ENCODE measurements at regions not wholly inside any gene's neighbourhood (a gene's known extent, or its start where the extent isn't known, plus 50 kb on each side); places are given as distances from the start of the nearest gene placed in this dataset.
"Not testable (repeated sequence)": the region's sequence is repeated elsewhere in the genome, so short reads cannot be mapped to it uniquely, and the experiment has no call there.

DNA sequence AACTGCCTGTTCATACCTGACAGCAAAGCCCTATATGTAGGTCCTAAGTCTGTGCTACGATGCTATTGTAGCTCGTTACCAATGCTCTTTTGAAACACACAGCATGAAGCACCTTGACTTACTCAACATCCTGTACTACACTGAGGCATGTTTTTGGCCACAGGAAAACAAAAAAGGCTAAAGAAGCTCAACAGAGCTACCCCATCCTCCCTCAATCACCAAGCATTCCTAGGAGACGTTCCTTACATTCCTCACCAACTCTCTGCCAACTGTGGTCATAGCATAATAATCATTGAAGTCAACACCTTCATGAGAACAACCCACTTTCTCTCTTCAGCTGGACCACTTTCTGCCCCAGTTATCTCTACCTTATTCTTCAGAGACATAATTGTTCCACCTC, 73.7 kb upstream of the SLC25A43 start (continued):
- TF ChIP-seq ATF2 (IDR thresholded peaks at IDR 0.05; ENCODE audit: low read length): no peak
- no peak for TF ChIP-seq SUZ12 (IDR thresholded peaks at IDR 0.05; ENCODE audit: low read length)
- no peak for TF ChIP-seq RNF2 (IDR thresholded peaks at IDR 0.05; ENCODE audit: borderline replicate concordance, low read depth, low read length, missing control alignments, poor library complexity, severe bottlenecking)
- no peak for TF ChIP-seq YY1 (IDR thresholded peaks at IDR 0.05; ENCODE audit: low read depth, low read length)
- no peak for TF ChIP-seq POLR2A (IDR thresholded peaks at IDR 0.05; ENCODE audit: control extremely low read depth in 1 of 2, low read depth in 2 of 2, low read length in 2 of 2)
- TF ChIP-seq TBP (IDR thresholded peaks at IDR 0.05; ENCODE audit: low read depth, low read length): no peak

- not testable (repeated sequence) for H3K14ac ChIP-seq (ENCODE audit: insufficient read length); H3K4me3 ChIP-seq (ENCODE audit: extremely low read depth in 1 of 4, insufficient read depth in 2 of 4, low read depth in 3 of 4, low read length in 4 of 4); H4K5ac ChIP-seq (ENCODE audit: insufficient read length, low read depth, low read length)
These were observed 67.3 kb upstream of the SLC25A43 start for GRCh38 chrX:119331873-119332272.

More at GRCh38 chrX:119331873-119332272, 67.3 kb upstream of the SLC25A43 start:
- no CpG with 5 or more reads among the region's 28 CpGs for whole genome bisulfite sequencing, 2 experiments (ENCODE audit: extremely low coverage in 1 of 2, insufficient coverage in 1 of 2, insufficient read length in 1 of 2, insufficient replicate concordance in 2 of 2, low coverage in 1 of 2, low lambda C conversion rate in 2 of 2, missing lambda C conversion rate in 1 of 2)
- H3K23ac ChIP-seq (ENCODE audit: insufficient read length); H2AFZ ChIP-seq (ENCODE audit: low read length); H3K9me3 ChIP-seq (ENCODE audit: insufficient read depth in 2 of 2, low read depth in 1 of 2, low read length in 1 of 2); FAIRE-seq; H3K36me3 ChIP-seq (ENCODE audit: control insufficient read depth in 2 of 4, insufficient read depth in 4 of 4, low read length in 3 of 4); H3K4me2 ChIP-seq (ENCODE audit: insufficient read depth in 1 of 2, low read depth in 2 of 2, low read length in 2 of 2); H2BK15ac ChIP-seq (ENCODE audit: low read length); H3K27ac ChIP-seq (ENCODE audit: low read depth, low read length); H2BK120ac ChIP-seq (replicated peaks; ENCODE audit: low read depth, low read length); CTCF ChIA-PET (ENCODE audit: partially characterized antibody); H3K23me2 ChIP-seq (ENCODE audit: low read depth, low read length); H3K9ac ChIP-seq (replicated peaks in 1 of 4; ENCODE audit: extremely low read depth in 1 of 4, low read depth in 3 of 4, low read length in 3 of 4); H3K4ac ChIP-seq (replicated peaks; ENCODE audit: insufficient read length, low read depth, low read length); H3K79me1 ChIP-seq (ENCODE audit: low read depth, low read length); H3K18ac ChIP-seq (ENCODE audit: extremely low read depth, low read length); H3K56ac ChIP-seq (replicated peaks; ENCODE audit: insufficient read length, low read depth, low read length); H3K27me3 ChIP-seq (replicated peaks in 1 of 4; ENCODE audit: control insufficient read depth in 3 of 4, extremely low read depth in 1 of 4, insufficient read depth in 3 of 4, low read length in 3 of 4); H2BK12ac ChIP-seq (ENCODE audit: low read depth, low read length); H2AK5ac ChIP-seq (ENCODE audit: low read depth, low read length); H3K79me2 ChIP-seq (ENCODE audit: control insufficient read depth in 1 of 2, insufficient read depth in 2 of 2, low read length in 2 of 2); H3K4me1 ChIP-seq (replicated peaks in 1 of 4; ENCODE audit: control insufficient read depth in 3 of 4, insufficient read depth in 4 of 4, low read length in 3 of 4); H2BK5ac ChIP-seq (ENCODE audit: low read depth, low read length); H4K8ac ChIP-seq (ENCODE audit: extremely low read depth, insufficient read depth, low read length); H2BK20ac ChIP-seq (ENCODE audit: low read length); DNase-seq (ENCODE audit: low read depth in 1 of 2, low spot score in 2 of 2); POLR2A ChIA-PET (ENCODE audit: partially characterized antibody); H4K20me1 ChIP-seq (replicated peaks in 1 of 2; ENCODE audit: control insufficient read depth in 1 of 2, insufficient read depth in 2 of 2, low read length in 2 of 2); H4K91ac ChIP-seq (replicated peaks; ENCODE audit: insufficient read length, low read length): not testable (repeated sequence)

Measured in H1 (cell line).